ENCODE measurements at regions not wholly inside any gene's neighbourhood (a gene's known extent, or its start where the extent isn't known, plus 50 kb on each side); places are given as distances from the start of the nearest gene placed in this dataset.

DNA sequence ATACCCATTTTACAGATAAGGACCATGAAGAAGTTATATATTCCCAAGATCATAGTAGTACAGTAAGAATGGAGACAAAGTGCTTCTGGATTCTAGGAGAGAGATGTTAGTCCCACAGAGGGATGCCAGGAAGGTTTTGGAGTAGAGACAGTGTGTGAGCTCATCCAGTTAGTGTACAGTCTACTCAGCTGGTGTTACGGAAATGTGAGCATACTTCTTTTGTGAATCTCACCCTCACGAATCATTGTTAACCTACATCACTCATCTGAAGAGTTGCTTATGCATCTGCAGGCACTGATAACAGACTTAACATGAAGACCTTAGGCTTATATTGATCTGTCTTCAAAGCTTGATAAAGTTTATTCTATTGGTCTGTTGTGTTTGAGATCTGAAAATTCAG is 106.6 kb upstream of the PTPRG start:
- TF ChIP-seq, protein P1, sequence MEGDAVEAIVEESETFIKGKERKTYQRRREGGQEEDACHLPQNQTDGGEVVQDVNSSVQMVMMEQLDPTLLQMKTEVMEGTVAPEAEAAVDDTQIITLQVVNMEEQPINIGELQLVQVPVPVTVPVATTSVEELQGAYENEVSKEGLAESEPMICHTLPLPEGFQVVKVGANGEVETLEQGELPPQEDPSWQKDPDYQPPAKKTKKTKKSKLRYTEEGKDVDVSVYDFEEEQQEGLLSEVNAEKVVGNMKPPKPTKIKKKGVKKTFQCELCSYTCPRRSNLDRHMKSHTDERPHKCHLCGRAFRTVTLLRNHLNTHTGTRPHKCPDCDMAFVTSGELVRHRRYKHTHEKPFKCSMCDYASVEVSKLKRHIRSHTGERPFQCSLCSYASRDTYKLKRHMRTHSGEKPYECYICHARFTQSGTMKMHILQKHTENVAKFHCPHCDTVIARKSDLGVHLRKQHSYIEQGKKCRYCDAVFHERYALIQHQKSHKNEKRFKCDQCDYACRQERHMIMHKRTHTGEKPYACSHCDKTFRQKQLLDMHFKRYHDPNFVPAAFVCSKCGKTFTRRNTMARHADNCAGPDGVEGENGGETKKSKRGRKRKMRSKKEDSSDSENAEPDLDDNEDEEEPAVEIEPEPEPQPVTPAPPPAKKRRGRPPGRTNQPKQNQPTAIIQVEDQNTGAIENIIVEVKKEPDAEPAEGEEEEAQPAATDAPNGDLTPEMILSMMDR (conservative IDR thresholded peaks at IDR 0.05; ENCODE audit: low read length), result no peak
- no peak for TF ChIP-seq EZH2phosphoT487 (IDR thresholded peaks at IDR 0.05; ENCODE audit: borderline replicate concordance)
